Sigmoid colon (tissue), 3 donors: ENCODE measurements at regions not wholly inside any gene's neighbourhood (a gene's known extent, or its start where the extent isn't known, plus 50 kb on each side); places are given as distances from the start of the nearest gene placed in this dataset.

Source experiments
- CTCF ChIP-seq, 4 experiments: fragments of 450-650 bp in 3 of 4; fragments of 200-600 bp in 1 of 4; IDR thresholded peaks; one replicate each; pipeline ENCODE4 v1.5.1; 2016 to 2019; ENCODE audit warnings: antibody characterized with exemption in 4 of 4, mild to moderate bottlenecking in 3 of 4, moderate library complexity in 2 of 4
- POLR2A ChIP-seq, 2 donors: fragments of 450-650 bp; IDR thresholded peaks; one replicate each; pipeline ENCODE4 v1.6.1; 2016; ENCODE audit warnings: antibody characterized with exemption in 2 of 2, mild to moderate bottlenecking in 2 of 2, moderate library complexity in 2 of 2

- TF ChIP-seq CTCF (IDR thresholded peaks at IDR 0.05): no peak
- TF ChIP-seq POLR2A (IDR thresholded peaks at IDR 0.05): no peak
These were observed 103.4 kb upstream of the SELENOK start for GRCh38 chr3:53994986-53995603.
